Stimulated activated memory B cell treated with anti-CD40 and anti-IgM and Interleukin-4, amounts not matched to agents 10 μg/mL and 1 μg/mL and 100 μg/mL, for 72 hours (primary cell): ENCODE measurements at regions not wholly inside any gene's neighbourhood (a gene's known extent, or its start where the extent isn't known, plus 50 kb on each side); places are given as distances from the start of the nearest gene placed in this dataset.

Source experiments
- ATAC-seq: fragments of 150-1000 bp; cut with Tn5 transposase; 2 replicates; pipeline ENCODE4 v1.10.0; 2021
- H3K27ac Mint-ChIP-seq: one replicate; pipeline ENCODE4 v1.8.0; 2022; ENCODE audit warnings: mild to moderate bottlenecking, mixed read lengths
- H3K27me3 Mint-ChIP-seq: one replicate; pipeline ENCODE4 v1.8.0; 2022; ENCODE audit warnings: mixed read lengths
- H3K36me3 Mint-ChIP-seq: one replicate; pipeline ENCODE4 v1.8.0; 2022; ENCODE audit warnings: mixed read lengths
- H3K4me1 Mint-ChIP-seq: one replicate; pipeline ENCODE4 v1.8.0; 2022; ENCODE audit warnings: mixed read lengths
- H3K4me3 Mint-ChIP-seq: one replicate; pipeline ENCODE4 v1.8.0; 2022; ENCODE audit warnings: mild to moderate bottlenecking, moderate library complexity, mixed read lengths
- H3K9me3 Mint-ChIP-seq: one replicate; pipeline ENCODE4 v1.8.0; 2022; ENCODE audit warnings: mixed read lengths

DNA sequence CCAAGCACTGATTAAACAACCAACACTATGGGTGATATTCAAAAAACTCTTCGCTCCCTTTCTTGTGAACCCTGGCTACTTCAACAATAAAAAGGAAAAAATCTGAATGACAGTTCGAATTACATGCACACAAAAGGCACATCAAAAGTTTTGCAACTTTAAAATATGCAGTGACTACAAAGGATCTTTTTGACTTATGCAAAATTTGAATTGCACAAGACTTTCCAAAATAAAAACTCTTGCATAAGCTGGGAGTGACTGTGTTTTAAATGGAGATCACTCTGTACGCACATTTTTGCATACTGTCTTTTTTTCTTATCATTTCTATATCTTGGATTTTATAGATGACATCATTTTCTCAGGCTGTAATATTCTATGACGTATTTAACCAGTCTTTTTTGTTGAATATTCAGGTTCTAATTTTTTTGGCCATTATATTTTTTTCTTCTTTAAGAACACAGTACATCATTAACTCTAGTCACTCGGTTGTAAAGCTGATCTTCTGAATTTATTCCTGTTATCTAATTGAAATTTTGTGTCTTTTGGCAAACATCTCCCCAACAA is 667.6 kb upstream of the TBX3 start:
- H3K4me1 Mint-ChIP-seq, result no peaks in the 10 kb centered on the region
- no peaks in the 10 kb centered on the region for H3K9me3 Mint-ChIP-seq
- H3K27ac Mint-ChIP-seq, result no peak overlapping the region
- H3K27me3 Mint-ChIP-seq, result no peaks in the 10 kb centered on the region
- H3K36me3 Mint-ChIP-seq, result no peaks in the 10 kb centered on the region
- H3K4me3 Mint-ChIP-seq, result no peak overlapping the region
- ATAC-seq, result no peak

DNA sequence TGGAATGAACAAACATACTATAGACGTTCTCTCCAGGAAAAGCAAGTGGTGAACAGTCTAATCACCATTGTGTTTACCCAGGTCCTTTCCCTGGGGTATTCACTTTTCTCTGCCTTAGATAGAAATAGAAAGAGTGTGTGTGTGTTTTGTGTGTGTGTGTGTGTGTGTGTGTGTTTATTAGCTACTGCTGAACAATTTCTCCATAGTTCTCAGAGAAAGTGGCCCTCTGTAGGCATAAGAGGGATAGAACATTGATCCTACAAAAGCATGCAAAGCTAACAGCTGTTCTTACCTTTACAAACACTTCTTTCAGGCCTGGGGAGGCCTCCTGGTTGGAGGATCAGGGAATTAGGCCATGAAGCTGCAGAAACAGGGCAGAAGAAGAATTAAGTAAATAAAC is 665.7 kb upstream of the TBX3 start:
- Mint-ChIP-seq H3K36me3 (no peaks in the 10 kb centered on the region), H3K4me1 (no peaks in the 10 kb centered on the region), H3K9me3 (peaks cover 3% of the 10 kb centered on the region), H3K27me3 (no peaks in the 10 kb centered on the region), H3K27ac (no peak overlapping the region), H3K4me3 (no peak overlapping the region)
- no peak for ATAC-seq

DNA sequence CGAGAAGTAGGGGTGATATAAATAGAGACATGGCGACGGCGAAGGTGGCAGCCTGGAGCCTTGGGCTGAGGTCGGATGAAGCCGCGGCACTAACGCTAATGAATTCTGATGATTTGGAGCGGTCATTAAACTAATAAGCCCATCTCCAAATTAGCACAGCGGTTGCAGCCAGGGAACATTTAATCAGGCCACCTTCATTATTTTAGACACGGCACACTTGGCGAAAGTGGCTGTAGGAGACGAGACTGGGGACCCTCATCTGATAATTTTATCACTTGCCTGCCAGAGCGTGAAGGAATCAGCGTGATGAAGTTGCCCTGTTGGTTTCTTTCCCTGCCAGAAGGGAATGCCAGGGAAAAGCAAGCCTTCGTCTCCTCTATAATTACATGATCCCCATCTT is 664.3 kb upstream of the TBX3 start:
- Mint-ChIP-seq H3K9me3 (peaks cover 3% of the 10 kb centered on the region), H3K27me3 (no peaks in the 10 kb centered on the region), H3K4me1 (no peaks in the 10 kb centered on the region), H3K27ac (no peak overlapping the region), H3K4me3 (no peak overlapping the region), H3K36me3 (no peaks in the 10 kb centered on the region)
- ATAC-seq, result no peak

DNA sequence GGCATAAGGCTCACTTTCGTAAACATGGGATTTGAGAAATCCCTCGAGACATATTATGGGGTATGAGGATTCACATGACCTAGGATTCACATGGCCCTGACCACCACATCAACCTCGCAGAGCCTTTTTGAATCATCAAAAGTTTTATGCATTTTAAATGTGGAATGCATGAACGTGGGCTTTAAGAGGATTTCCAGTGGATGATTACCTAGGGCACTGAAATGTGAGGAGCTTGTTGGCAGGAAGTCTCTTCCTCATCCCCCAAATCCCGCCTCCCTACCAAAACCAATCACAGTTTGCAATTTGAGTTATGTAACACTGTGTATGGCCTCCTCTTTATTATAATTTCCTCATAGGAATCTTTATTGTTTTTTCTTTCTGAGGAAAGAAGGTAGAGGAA is 659.6 kb upstream of the TBX3 start:
- no peaks in the 10 kb centered on the region for H3K27me3 Mint-ChIP-seq
- no peak overlapping the region for H3K27ac Mint-ChIP-seq
- peaks cover 10% of the 10 kb centered on the region for H3K9me3 Mint-ChIP-seq
- H3K4me1 Mint-ChIP-seq, result no peaks in the 10 kb centered on the region
- H3K36me3 Mint-ChIP-seq, result no peaks in the 10 kb centered on the region
- no peak overlapping the region for H3K4me3 Mint-ChIP-seq
- ATAC-seq, result no peak

DNA sequence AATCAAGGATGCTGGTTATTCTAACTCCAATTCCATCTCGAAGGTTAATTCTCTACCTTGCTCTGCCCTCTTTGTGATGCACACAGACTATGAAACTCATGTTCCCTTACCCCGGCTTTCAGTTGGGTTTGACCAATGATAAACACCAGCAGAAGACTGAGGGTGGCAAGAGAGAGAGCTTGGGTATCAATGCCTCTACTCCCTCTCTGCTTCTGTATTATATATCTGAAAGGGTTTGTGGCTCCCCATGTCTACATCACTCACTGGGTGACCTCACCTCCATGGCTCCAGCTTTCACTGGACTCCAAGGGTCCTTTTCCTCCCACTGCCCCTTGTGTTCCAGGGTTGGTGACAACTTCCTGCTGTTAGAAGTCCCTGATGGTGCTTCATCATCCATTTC is 659.0 kb upstream of the TBX3 start:
- Mint-ChIP-seq H3K27ac (no peak overlapping the region), H3K4me1 (no peaks in the 10 kb centered on the region)

DNA sequence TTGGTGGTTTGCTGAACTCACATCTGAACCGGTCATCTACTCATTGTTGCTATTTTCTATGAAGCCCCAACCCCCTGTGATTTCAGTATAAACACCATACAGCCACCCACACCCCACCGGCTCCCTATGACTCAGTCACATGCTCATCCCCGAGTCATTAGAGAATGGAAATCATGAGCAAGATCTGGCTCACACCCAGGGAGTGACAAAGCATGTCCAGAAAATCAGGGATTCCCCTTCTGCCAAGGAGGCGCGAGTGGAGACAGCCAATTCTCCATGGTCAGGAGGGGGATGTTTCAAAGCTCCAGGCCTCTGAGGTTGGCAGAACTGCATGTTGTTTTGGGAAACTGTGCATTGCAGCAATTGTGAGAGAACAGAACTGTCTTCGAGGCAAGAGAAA is 657.5 kb upstream of the TBX3 start:
- Mint-ChIP-seq H3K36me3 (no peaks in the 10 kb centered on the region), H3K27ac (no peak overlapping the region), H3K4me3 (no peak overlapping the region), H3K27me3 (no peaks in the 10 kb centered on the region), H3K9me3 (peaks cover 12% of the 10 kb centered on the region), H3K4me1 (no peaks in the 10 kb centered on the region)
- ATAC-seq, result no peak

More for the DNA sequence above, 659.0 kb upstream of the TBX3 start:
- Mint-ChIP-seq H3K27me3 (no peaks in the 10 kb centered on the region), H3K4me3 (no peak overlapping the region), H3K36me3 (no peaks in the 10 kb centered on the region), H3K9me3 (peaks cover 10% of the 10 kb centered on the region)
- ATAC-seq, result no peak

DNA sequence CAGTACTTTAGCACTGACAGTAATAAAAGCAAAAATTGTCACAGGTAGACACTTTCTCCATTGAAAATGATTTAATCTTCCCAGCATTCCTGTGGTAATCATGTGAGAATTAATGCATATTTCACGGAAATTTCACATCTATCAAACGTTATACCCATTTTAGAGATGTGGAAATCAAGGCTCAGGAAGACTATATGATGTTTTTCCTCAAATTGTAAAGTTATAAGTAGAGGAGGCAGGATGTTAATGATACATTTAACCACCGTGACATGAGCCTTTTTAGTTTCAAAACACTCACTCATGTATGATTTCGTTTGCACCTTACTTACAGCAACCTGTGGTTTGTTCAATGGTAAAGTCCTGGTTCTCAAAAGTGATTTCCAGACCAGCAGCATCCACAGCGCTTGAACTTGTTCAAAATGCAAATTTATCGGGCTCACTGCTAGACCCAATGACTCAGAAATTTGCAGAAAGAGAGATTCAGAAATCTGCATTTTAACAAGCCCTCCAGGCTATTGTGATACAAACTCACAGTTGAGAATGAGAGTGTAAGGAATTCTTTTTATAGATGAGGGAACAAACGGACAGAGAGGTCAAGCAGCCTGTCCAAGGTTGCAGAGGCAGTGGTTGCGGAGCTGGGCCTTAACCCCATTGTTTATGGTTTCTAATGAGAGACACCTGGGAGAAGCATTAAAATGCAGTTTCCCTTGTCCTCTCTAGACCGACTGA is 654.8 kb upstream of the TBX3 start:
- peaks cover 10% of the 10 kb centered on the region for H3K9me3 Mint-ChIP-seq
- no peak overlapping the region for H3K4me3 Mint-ChIP-seq
- ATAC-seq, result no peak
- no peaks in the 10 kb centered on the region for H3K4me1 Mint-ChIP-seq
- no peaks in the 10 kb centered on the region for H3K36me3 Mint-ChIP-seq
- H3K27ac Mint-ChIP-seq, result no peak overlapping the region
- H3K27me3 Mint-ChIP-seq, result peaks cover 10% of the 10 kb centered on the region

DNA sequence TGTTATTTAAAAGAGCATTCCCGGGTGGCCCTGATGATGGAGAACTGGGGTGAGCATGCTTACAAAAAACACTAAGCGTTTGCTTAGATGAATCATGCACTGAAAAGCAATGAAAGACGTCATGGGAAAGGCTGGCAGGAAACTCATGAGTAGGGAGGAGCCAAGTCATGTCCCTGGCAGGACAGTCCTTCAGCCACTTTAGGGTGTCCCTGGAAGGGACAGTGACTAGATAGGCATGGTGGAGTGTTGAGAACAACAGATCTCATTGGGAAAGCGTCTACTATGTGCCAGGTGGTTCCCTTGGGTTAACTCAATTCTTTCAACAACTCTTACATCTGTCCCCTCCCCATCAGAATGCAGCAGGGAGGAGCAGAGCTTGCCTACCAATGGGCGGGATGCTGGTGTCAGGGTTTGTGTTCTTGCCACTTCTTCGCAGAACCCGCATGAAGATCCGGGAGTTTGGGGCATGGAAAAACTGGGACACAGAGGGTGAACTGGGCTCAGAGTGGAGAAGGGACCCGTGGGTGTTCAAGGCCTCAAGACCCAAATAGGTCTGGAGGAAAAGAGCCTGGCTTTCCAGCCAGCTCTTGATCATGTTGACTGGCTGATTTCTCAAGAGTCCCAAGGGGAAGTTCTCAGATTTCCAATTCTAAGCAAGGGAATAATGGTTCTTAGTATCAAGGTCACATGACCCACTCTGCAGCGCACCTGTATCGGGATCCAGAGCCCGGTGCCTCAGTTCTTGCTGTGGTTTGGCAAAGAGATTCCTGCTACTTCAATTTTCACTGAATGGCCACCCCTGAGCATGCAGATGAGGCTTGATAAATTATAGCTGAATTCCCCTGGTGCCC is 653.9 kb upstream of the TBX3 start:
- peaks cover 10% of the 10 kb centered on the region for H3K27me3 Mint-ChIP-seq
- H3K9me3 Mint-ChIP-seq, result peaks cover 6% of the 10 kb centered on the region
- H3K36me3 Mint-ChIP-seq, result no peaks in the 10 kb centered on the region
- no peaks in the 10 kb centered on the region for H3K4me1 Mint-ChIP-seq
- H3K4me3 Mint-ChIP-seq, result no peak overlapping the region
- no peak overlapping the region for H3K27ac Mint-ChIP-seq
- no peak for ATAC-seq

DNA sequence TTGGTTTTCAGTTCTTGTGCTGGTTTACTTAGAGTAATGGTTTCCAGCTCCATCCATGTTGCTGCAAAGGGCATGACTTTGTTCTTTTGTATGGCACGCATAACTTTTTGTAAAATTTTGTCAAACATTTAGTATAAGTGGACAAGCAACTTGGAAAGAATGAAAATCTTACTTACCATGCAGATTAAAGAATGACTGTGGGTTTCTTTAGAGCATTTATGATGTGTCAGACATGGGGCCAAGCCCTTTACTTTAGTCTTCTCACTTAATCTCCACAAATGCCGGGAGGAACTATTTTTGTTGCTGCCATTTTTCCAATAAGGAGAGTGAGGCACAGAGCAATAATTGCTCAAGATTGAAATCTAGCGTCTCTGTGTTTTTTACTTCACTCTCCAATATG is 652.5 kb upstream of the TBX3 start:
- H3K27ac Mint-ChIP-seq, result no peak overlapping the region
- no peak overlapping the region for H3K4me3 Mint-ChIP-seq
- peaks cover 5% of the 10 kb centered on the region for H3K9me3 Mint-ChIP-seq
- no peak for ATAC-seq
- H3K36me3 Mint-ChIP-seq, result no peaks in the 10 kb centered on the region
- peaks cover 10% of the 10 kb centered on the region for H3K27me3 Mint-ChIP-seq
- H3K4me1 Mint-ChIP-seq, result no peaks in the 10 kb centered on the region

DNA sequence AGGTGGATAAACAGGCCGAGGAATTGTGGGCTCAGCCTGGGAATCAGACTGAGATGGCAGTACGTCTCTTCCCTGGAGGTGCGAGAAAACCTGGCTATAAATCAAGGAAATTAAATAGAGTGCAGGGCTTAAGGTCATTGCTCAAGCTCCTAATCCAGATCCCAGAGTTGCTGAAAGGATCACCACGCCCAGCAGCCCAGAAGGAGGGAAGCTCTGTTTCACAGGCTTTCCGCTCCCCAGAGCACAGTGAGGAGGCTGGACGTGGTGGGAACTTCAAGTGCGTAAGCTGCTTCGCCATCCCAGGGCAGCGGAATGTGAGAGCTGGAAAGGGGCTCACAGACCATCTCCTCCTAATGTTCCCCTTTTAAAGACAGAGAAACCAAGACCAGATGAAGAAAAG is 651.6 kb upstream of the TBX3 start:
- no peak for ATAC-seq
- Mint-ChIP-seq H3K27me3 (peaks cover 10% of the 10 kb centered on the region), H3K9me3 (peaks cover 5% of the 10 kb centered on the region), H3K4me1 (no peaks in the 10 kb centered on the region), H3K36me3 (no peaks in the 10 kb centered on the region), H3K4me3 (no peak overlapping the region), H3K27ac (no peak overlapping the region)

DNA sequence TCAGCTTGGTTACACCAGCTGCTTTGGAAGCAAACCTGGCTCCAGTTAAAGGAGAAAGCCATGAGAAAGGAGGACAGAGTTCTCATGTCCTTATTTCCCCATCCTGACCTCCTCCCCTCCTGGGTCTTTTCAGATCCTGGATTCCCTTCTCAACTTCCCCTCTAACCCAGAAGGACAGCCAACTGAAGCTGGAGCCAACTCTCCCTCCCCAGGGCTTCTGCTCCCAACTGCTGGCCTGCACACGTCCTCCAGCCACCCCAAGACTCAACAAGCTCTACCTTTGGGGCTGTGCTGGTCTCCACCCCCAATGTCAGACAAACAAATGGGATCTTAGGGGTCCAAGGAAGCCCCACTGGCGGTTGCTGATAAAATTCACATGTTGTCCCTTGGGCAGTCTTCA is 651.1 kb upstream of the TBX3 start:
- no peak overlapping the region for H3K4me3 Mint-ChIP-seq
- H3K36me3 Mint-ChIP-seq, result no peaks in the 10 kb centered on the region
- peaks cover 10% of the 10 kb centered on the region for H3K27me3 Mint-ChIP-seq
- ATAC-seq, result no peak
- H3K9me3 Mint-ChIP-seq, result peaks cover 4% of the 10 kb centered on the region
- H3K27ac Mint-ChIP-seq, result no peak overlapping the region
- H3K4me1 Mint-ChIP-seq, result no peaks in the 10 kb centered on the region

DNA sequence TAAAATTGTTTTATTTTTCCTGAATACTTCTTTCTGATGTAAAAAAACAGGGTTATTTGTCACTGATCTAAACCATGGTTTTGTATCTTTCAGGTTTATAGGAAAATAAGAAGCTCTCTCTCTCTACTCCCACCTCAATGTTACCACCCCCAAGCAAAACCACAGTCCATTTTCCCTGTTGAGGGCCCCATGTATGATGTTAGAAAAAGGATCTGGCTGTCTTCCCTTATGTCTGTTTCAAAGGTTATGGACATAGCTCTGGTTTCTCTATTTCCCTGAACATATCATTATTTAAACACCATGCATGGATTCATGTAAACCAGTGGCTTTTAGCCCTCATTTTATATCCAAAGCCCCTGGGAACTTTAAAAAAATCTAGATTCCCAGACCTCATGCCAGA is 649.0 kb upstream of the TBX3 start:
- no peak overlapping the region for H3K27ac Mint-ChIP-seq
- no peak overlapping the region for H3K4me3 Mint-ChIP-seq
- peaks cover 10% of the 10 kb centered on the region for H3K27me3 Mint-ChIP-seq
- no peak for ATAC-seq
- H3K36me3 Mint-ChIP-seq, result no peaks in the 10 kb centered on the region
- peaks cover 2% of the 10 kb centered on the region for H3K9me3 Mint-ChIP-seq
- H3K4me1 Mint-ChIP-seq, result no peaks in the 10 kb centered on the region

DNA sequence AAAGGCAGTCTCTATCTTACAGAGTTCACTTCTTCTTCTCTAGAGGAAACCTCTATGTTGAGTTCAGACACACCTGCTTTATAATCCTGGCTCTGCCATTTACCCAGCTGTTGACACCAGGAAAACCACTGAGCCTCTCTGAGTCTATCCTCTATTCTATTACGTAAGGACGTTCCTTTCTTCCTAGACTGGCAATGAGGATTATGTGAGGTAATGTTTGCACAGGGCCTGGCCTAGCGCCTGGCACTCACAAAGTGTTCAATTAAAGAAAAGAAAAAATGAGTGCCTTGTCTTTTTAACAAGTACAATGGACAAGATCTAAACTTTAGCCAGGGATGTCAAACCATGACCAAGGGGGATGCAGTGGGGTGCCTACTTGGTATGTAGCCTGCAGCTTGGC is 641.9 kb upstream of the TBX3 start:
- peaks cover 10% of the 10 kb centered on the region for H3K4me1 Mint-ChIP-seq
- H3K36me3 Mint-ChIP-seq, result no peaks in the 10 kb centered on the region
- H3K27me3 Mint-ChIP-seq, result no peaks in the 10 kb centered on the region
- no peak overlapping the region for H3K4me3 Mint-ChIP-seq
- peaks cover 15% of the 10 kb centered on the region for H3K9me3 Mint-ChIP-seq
- no peak overlapping the region for H3K27ac Mint-ChIP-seq
- ATAC-seq, result no peak

DNA sequence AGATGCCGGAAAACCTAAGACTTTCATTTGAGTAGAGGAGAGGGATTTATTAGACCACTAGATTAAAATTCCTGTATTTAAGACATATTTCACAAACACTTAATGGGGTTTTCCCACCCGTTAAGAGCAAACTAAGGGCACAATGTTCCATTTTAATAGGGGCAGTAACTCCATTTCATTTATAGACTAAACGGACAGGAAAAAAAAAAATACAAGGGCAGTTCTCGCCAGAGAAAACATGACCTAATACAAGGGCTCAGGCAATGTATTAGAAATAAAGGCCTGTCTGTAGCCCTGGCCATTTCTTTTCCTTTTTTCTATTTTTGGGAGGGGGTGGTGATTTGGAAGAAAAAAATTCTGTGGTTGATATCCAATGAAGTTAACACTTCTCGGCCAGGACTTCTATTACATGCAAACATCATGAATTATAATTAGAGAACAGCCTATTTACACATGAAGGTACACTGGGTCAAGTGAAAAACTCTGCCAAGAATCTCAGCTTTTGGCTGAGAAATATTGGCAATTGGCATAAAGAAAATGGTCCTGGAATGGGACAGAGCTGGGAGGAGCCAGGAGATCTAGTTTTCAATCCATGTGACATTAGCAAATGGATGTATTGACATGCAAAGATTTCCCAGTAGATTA is 641.1 kb upstream of the TBX3 start:
- ATAC-seq, result no peak
- Mint-ChIP-seq H3K27me3 (no peaks in the 10 kb centered on the region), H3K27ac (no peak overlapping the region), H3K36me3 (no peaks in the 10 kb centered on the region), H3K4me1 (peaks cover 10% of the 10 kb centered on the region), H3K9me3 (peaks cover 15% of the 10 kb centered on the region), H3K4me3 (no peak overlapping the region)

DNA sequence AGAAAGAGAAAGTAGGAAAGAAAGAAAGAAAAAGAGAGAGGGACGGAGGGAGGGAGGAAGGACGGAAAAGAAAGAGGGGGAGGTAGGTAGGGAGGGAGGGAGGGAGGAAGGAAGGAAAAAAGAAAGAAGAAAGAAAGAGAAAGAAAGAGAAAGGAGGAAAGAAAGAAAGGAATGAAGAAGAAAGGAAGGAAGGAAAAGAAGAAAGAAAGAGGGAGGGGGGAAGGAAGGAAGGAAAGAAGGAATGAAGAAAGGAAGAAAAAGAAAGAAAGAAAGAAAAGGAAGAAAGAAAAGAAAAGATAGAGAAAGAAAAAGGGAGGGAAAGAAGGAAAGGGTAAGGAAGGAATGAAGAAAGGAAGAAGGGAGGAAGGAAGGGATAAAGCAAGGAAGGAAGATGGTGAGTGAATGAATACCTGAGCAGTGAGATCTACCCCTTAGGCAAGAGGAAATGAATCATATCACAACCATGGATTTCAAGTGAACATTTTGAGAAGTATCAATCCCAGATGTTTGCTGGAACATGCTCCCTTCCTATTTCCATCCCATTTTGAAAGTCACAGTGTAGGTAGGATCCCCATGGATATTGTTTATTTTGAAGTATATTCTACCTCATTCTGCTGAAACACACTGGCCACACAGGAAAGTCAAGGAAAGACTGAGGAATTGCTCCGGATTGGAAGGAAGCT is 639.4 kb upstream of the TBX3 start:
- Mint-ChIP-seq H3K9me3 (peaks cover 15% of the 10 kb centered on the region), H3K4me3 (no peak overlapping the region), H3K36me3 (no peaks in the 10 kb centered on the region), H3K4me1 (peaks cover 10% of the 10 kb centered on the region), H3K27ac (no peak overlapping the region), H3K27me3 (no peaks in the 10 kb centered on the region)
- no peak for ATAC-seq
